Esophagus squamous epithelium (tissue), 5 donors: ENCODE measurements at regions not wholly inside any gene's neighbourhood (a gene's known extent, or its start where the extent isn't known, plus 50 kb on each side); places are given as distances from the start of the nearest gene placed in this dataset.

Source experiments
- DNase-seq: peaks from one replicate; lab custom pipeline; 2025; lab: John Stamatoyannopoulos, UW
- H3K27ac ChIP-seq, 4 donors: fragments of 200-600 bp; sonication (generic); one replicate each; pipeline ENCODE4 v1.5.1; 2016 to 2019; ENCODE audit warnings: mild to moderate bottlenecking in 1 of 4
- H3K27me3 ChIP-seq, 4 donors: fragments of 200-600 bp; sonication (generic); 1 replicate in 3 of 4; 2 replicates in 1 of 4; pipeline versions ENCODE4 v1.5.1 to v1.6.0; 2017 to 2021; ENCODE audit warnings: antibody characterized with exemption in 1 of 4
- H3K36me3 ChIP-seq, 3 donors: fragments of 200-600 bp; sonication (generic); one replicate each; pipeline ENCODE4 v1.5.1; 2016 to 2019
- H3K4me1 ChIP-seq, 3 donors: fragments of 200-600 bp; sonication (generic); one replicate each; pipeline ENCODE4 v1.5.1; 2017 to 2019
- H3K4me3 ChIP-seq, 4 donors: fragments of 200-600 bp; sonication (generic); 1 replicate in 3 of 4; 2 replicates in 1 of 4; pipeline ENCODE4 v1.5.1; 2016 to 2019; ENCODE audit warnings: mild to moderate bottlenecking in 2 of 4, moderate library complexity in 1 of 4
- H3K9me3 ChIP-seq, 3 donors: fragments of 200-600 bp; sonication (generic); one replicate each; pipeline ENCODE4 v1.5.1; 2016 to 2019
- POLR2A ChIP-seq, 4 donors: fragments of 450-650 bp; IDR thresholded peaks; one replicate each; pipeline ENCODE4 v1.6.1; 2017; ENCODE audit warnings: antibody characterized with exemption in 4 of 4, mild to moderate bottlenecking in 4 of 4, moderate library complexity in 3 of 4
- WGBS, 2 donors: methylation state at CpG; one replicate each; pipeline ENCODE4 v1.1.5; 2018; 5-methylcytosine and 5-hydroxymethylcytosine counted together
- intact Hi-C: fragments of 100-400 bp; cut with DNase I; formaldehyde crosslinking; loops from one replicate; pipeline ENCODE4 v1.15.0; 2022
- TF ChIP-seq, protein P1 (sequence below), 6 experiments: fragments of 450-650 bp in 4 of 6; fragments of 200-600 bp in 2 of 6; sonication (generic) in 2 of 6; IDR thresholded peaks; one replicate each; pipeline ENCODE4 v1.5.1; 2016 to 2019; ENCODE audit warnings: antibody characterized with exemption in 6 of 6, mild to moderate bottlenecking in 4 of 6, moderate library complexity in 4 of 6
- donor health status: DM: yes; HTN: yes; CAD: no.

GRCh38 chr10:108147346-108147745 is 982.8 kb upstream of the SORCS1 start:
- Histone ChIP-seq H3K4me3 (no peak overlapping the region), H3K36me3 (no peaks in the 10 kb centered on the region), H3K27me3 (no peaks in the 10 kb centered on the region), H3K4me1 (no peaks in the 10 kb centered on the region), H3K27ac (no peak overlapping the region), H3K9me3 (peaks cover 0 to 17% (median 0%) of the 10 kb centered on the region in 3 donors)
- 57 to 67% methylated on average over 2 of the region's 2 CpGs for WGBS, 2 donors
- TF ChIP-seq, protein P1, sequence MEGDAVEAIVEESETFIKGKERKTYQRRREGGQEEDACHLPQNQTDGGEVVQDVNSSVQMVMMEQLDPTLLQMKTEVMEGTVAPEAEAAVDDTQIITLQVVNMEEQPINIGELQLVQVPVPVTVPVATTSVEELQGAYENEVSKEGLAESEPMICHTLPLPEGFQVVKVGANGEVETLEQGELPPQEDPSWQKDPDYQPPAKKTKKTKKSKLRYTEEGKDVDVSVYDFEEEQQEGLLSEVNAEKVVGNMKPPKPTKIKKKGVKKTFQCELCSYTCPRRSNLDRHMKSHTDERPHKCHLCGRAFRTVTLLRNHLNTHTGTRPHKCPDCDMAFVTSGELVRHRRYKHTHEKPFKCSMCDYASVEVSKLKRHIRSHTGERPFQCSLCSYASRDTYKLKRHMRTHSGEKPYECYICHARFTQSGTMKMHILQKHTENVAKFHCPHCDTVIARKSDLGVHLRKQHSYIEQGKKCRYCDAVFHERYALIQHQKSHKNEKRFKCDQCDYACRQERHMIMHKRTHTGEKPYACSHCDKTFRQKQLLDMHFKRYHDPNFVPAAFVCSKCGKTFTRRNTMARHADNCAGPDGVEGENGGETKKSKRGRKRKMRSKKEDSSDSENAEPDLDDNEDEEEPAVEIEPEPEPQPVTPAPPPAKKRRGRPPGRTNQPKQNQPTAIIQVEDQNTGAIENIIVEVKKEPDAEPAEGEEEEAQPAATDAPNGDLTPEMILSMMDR (IDR thresholded peaks at IDR 0.05), result no peak
- TF ChIP-seq POLR2A (IDR thresholded peaks at IDR 0.05), result no peak
- intact Hi-C loops, result no loop called here
- DNase-seq, result no peak

DNA sequence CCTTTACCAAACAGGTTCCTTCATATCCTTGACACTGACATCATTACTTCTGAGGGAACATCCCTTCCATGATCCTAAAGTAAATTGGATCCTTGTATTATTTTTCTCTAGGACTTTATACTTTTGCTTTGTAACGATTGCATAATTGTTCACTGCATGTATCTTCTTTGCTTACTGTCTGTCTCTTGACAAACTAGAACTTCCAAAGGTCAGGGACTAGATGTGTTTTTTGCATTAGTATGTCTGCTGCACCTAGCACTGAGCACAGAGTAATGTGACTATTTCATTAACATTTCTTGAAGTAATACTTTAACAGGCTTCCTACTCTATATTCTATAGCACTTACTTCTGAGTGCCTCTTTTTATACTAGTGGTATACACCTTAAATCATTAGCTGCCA is 976.6 kb upstream of the SORCS1 start:
- Histone ChIP-seq H3K4me1 (no peaks in the 10 kb centered on the region), H3K4me3 (no peak overlapping the region), H3K36me3 (no peaks in the 10 kb centered on the region), H3K27me3 (no peaks in the 10 kb centered on the region), H3K9me3 (peaks cover 0 to 7% (median 0%) of the 10 kb centered on the region in 3 donors), H3K27ac (no peak overlapping the region)
- DNase-seq, result no peak
- no peak for TF ChIP-seq POLR2A (IDR thresholded peaks at IDR 0.05)
- TF ChIP-seq, protein P1 (IDR thresholded peaks at IDR 0.05), result no peak
- WGBS, 2 donors, result 63 to 80% methylated on average over 1 of the region's 1 CpG
- intact Hi-C loops, result no loop called here

DNA sequence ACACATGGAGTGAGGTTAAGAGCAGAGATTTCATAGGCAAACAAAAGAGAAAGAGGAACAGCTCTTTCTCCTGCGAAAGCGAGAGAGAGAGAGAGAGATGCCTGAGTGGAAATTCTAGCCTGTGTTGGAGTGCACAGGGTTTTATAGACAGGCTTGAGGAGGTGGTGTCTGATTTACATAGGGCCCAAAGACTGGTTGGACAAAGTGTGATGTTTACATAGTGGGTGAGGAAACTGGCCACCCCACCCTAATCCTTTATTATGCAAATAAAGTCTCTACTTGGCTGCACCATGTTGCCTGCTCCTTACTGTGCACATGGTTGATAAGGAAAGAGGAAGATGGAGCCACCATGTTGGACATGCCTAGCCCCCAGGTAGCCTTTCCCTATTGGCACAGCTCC is 967.8 kb upstream of the SORCS1 start:
- Histone ChIP-seq H3K27me3 (no peaks in the 10 kb centered on the region), H3K36me3 (no peaks in the 10 kb centered on the region), H3K27ac (no peak overlapping the region), H3K9me3 (peaks cover 0 to 6% (median 0%) of the 10 kb centered on the region in 3 donors), H3K4me1 (no peaks in the 10 kb centered on the region), H3K4me3 (no peak overlapping the region)
- WGBS, 2 donors, result 63 to 65% methylated on average over 2 of the region's 2 CpGs
- DNase-seq, result no peak
- TF ChIP-seq, protein P1 (IDR thresholded peaks at IDR 0.05), result no peak
- TF ChIP-seq POLR2A (IDR thresholded peaks at IDR 0.05), result no peak
- intact Hi-C loops, result no loop called here

DNA sequence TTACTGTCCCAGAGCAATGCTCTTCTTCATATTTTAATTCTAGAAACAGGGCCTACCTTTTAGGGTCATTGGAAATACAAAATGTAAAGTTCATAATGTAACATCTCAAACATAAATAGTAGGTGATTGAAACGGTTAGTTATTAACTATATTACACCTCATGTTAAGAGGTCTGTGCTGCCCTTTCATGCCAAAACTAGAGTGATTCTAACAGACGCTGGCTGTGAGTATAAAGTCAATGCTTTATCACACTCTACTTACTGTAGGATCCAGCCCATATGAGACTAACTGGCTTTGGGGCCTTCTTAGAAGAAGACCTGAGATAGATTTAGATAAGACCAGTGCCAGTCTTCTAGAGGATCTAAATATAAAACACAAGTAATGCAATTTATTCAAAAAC is 966.1 kb upstream of the SORCS1 start:
- DNase-seq, result no peak

GRCh38 chr10:108112218-108112617 is 947.7 kb upstream of the SORCS1 start:
- no peak overlapping the region for H3K4me3 ChIP-seq
- H3K36me3 ChIP-seq, result no peaks in the 10 kb centered on the region
- 23 to 40% methylated on average over 2 of the region's 2 CpGs for WGBS, 2 donors
- no peak for DNase-seq
- H3K27ac ChIP-seq, result no peak overlapping the region
- no peak for TF ChIP-seq POLR2A (IDR thresholded peaks at IDR 0.05)
- TF ChIP-seq, protein P1 (IDR thresholded peaks at IDR 0.05), result no peak
- peaks cover 0 to 3% (median 0%) of the 10 kb centered on the region in 3 donors for H3K9me3 ChIP-seq
- intact Hi-C loops, result no loop called here
- no peaks in the 10 kb centered on the region for H3K4me1 ChIP-seq
- H3K27me3 ChIP-seq, result no peaks in the 10 kb centered on the region

More for the DNA sequence above, 966.1 kb upstream of the SORCS1 start:
- intact Hi-C loops, result no loop called here
- no peaks in the 10 kb centered on the region for H3K4me1 ChIP-seq
- H3K27ac ChIP-seq, result no peak overlapping the region
- H3K4me3 ChIP-seq, result no peak overlapping the region
- H3K27me3 ChIP-seq, result no peaks in the 10 kb centered on the region
- H3K9me3 ChIP-seq, result peaks cover 0 to 6% (median 0%) of the 10 kb centered on the region in 3 donors
- no peaks in the 10 kb centered on the region for H3K36me3 ChIP-seq
- WGBS, 2 donors, result 33 to 64% methylated on average over 2 of the region's 2 CpGs
- TF ChIP-seq POLR2A (IDR thresholded peaks at IDR 0.05), result no peak
- TF ChIP-seq, protein P1 (IDR thresholded peaks at IDR 0.05), result no peak
